ENCODE measurements at regions not wholly inside any gene's neighbourhood (a gene's known extent, or its start where the extent isn't known, plus 50 kb on each side); places are given as distances from the start of the nearest gene placed in this dataset.

- TF ChIP-seq JUND (IDR thresholded peaks at IDR 0.05; ENCODE audit: low read depth): no peak
- DNase-seq (ENCODE audit: low read depth in 1 of 2, low spot score in 1 of 2): no peak
These were observed 881.8 kb upstream of the CITED2 start for GRCh38 chr6:140256248-140256647.

GRCh38 chr6:140253096-140253495 lies 878.6 kb upstream of the CITED2 start:
- no peak for TF ChIP-seq JUND (IDR thresholded peaks at IDR 0.05; ENCODE audit: low read depth)
- in situ Hi-C loops (cut with HindIII; ENCODE audit: low pct_unique_long_range_greater_than_20kb, low sequenced_read_pairs): no loop called here
- DNase-seq (ENCODE audit: low read depth in 1 of 2, low spot score in 1 of 2): no peak

More at GRCh38 chr6:140256248-140256647, 881.8 kb upstream of the CITED2 start:
- in situ Hi-C loops (cut with HindIII; ENCODE audit: low pct_unique_long_range_greater_than_20kb, low sequenced_read_pairs): no loop called here

- no peak for DNase-seq (ENCODE audit: low read depth in 1 of 2, low spot score in 1 of 2)
- in situ Hi-C loops (cut with HindIII; ENCODE audit: low pct_unique_long_range_greater_than_20kb, low sequenced_read_pairs): no loop called here
- TF ChIP-seq JUND (IDR thresholded peaks at IDR 0.05; ENCODE audit: low read depth): no peak
These were observed 877.7 kb upstream of the CITED2 start for GRCh38 chr6:140252099-140252498.

GRCh38 chr6:140245296-140246040 lies 871.0 kb upstream of the CITED2 start:
- TF ChIP-seq JUND (IDR thresholded peaks at IDR 0.05; ENCODE audit: low read depth): no peak
- in situ Hi-C loops (cut with HindIII; ENCODE audit: low pct_unique_long_range_greater_than_20kb, low sequenced_read_pairs): no loop called here
- DNase-seq (ENCODE audit: low read depth in 1 of 2, low spot score in 1 of 2): no peak

GRCh38 chr6:140237251-140237650 lies 862.8 kb upstream of the CITED2 start:
- TF ChIP-seq JUND (IDR thresholded peaks at IDR 0.05; ENCODE audit: low read depth): no peak
- in situ Hi-C loops (cut with HindIII; ENCODE audit: low pct_unique_long_range_greater_than_20kb, low sequenced_read_pairs): no loop called here
- DNase-seq (ENCODE audit: low read depth in 1 of 2, low spot score in 1 of 2): no peak

- no peak for DNase-seq (ENCODE audit: low read depth in 1 of 2, low spot score in 1 of 2)
- in situ Hi-C loops (cut with HindIII; ENCODE audit: low pct_unique_long_range_greater_than_20kb, low sequenced_read_pairs): no loop called here
- TF ChIP-seq JUND (IDR thresholded peaks at IDR 0.05; ENCODE audit: low read depth): no peak
These were observed 862.3 kb upstream of the CITED2 start for GRCh38 chr6:140236732-140237131.

GRCh38 chr6:140230282-140230681 lies 855.8 kb upstream of the CITED2 start:
- in situ Hi-C loops (cut with HindIII; ENCODE audit: low pct_unique_long_range_greater_than_20kb, low sequenced_read_pairs): no loop called here
- TF ChIP-seq JUND (IDR thresholded peaks at IDR 0.05; ENCODE audit: low read depth): no peak
- DNase-seq (ENCODE audit: low read depth in 1 of 2, low spot score in 1 of 2): peak in 1 of 2 experiments; percentile 31

- in situ Hi-C loops (cut with HindIII; ENCODE audit: low pct_unique_long_range_greater_than_20kb, low sequenced_read_pairs): no loop called here
- DNase-seq (ENCODE audit: low read depth in 1 of 2, low spot score in 1 of 2): no peak
- TF ChIP-seq JUND (IDR thresholded peaks at IDR 0.05; ENCODE audit: low read depth): no peak
These were observed 854.0 kb upstream of the CITED2 start for GRCh38 chr6:140228491-140228890.

- DNase-seq (ENCODE audit: low read depth in 1 of 2, low spot score in 1 of 2): no peak
- no peak for TF ChIP-seq JUND (IDR thresholded peaks at IDR 0.05; ENCODE audit: low read depth)
- in situ Hi-C loops (cut with HindIII; ENCODE audit: low pct_unique_long_range_greater_than_20kb, low sequenced_read_pairs): no loop called here
These were observed 852.2 kb upstream of the CITED2 start for GRCh38 chr6:140226637-140227036.

GRCh38 chr6:140225701-140226436 lies 851.4 kb upstream of the CITED2 start:
- in situ Hi-C loops (cut with HindIII; ENCODE audit: low pct_unique_long_range_greater_than_20kb, low sequenced_read_pairs): no loop called here
- DNase-seq (ENCODE audit: low read depth in 1 of 2, low spot score in 1 of 2): no peak

GRCh38 chr6:140217283-140217682 lies 842.8 kb upstream of the CITED2 start:
- TF ChIP-seq JUND (IDR thresholded peaks at IDR 0.05; ENCODE audit: low read depth): no peak
- DNase-seq (ENCODE audit: low read depth in 1 of 2, low spot score in 1 of 2): no peak

More at GRCh38 chr6:140225701-140226436, 851.4 kb upstream of the CITED2 start:
- TF ChIP-seq JUND (IDR thresholded peaks at IDR 0.05; ENCODE audit: low read depth): no peak

GRCh38 chr6:140209775-140210174 lies 835.3 kb upstream of the CITED2 start:
- in situ Hi-C loops (cut with HindIII; ENCODE audit: low pct_unique_long_range_greater_than_20kb, low sequenced_read_pairs): no loop called here

More at GRCh38 chr6:140217283-140217682, 842.8 kb upstream of the CITED2 start:
- in situ Hi-C loops (cut with HindIII; ENCODE audit: low pct_unique_long_range_greater_than_20kb, low sequenced_read_pairs): no loop called here

GRCh38 chr6:140208286-140208685 lies 833.8 kb upstream of the CITED2 start:
- in situ Hi-C loops (cut with HindIII; ENCODE audit: low pct_unique_long_range_greater_than_20kb, low sequenced_read_pairs): no loop called here
- no peak for DNase-seq (ENCODE audit: low read depth in 1 of 2, low spot score in 1 of 2)
- no peak for TF ChIP-seq JUND (IDR thresholded peaks at IDR 0.05; ENCODE audit: low read depth)

More at GRCh38 chr6:140209775-140210174, 835.3 kb upstream of the CITED2 start:
- TF ChIP-seq JUND (IDR thresholded peaks at IDR 0.05; ENCODE audit: low read depth): no peak
- DNase-seq (ENCODE audit: low read depth in 1 of 2, low spot score in 1 of 2): no peak

All from T47D (cell line).